ENCODE measurements at regions not wholly inside any gene's neighbourhood (a gene's known extent, or its start where the extent isn't known, plus 50 kb on each side); places are given as distances from the start of the nearest gene placed in this dataset.

DNA sequence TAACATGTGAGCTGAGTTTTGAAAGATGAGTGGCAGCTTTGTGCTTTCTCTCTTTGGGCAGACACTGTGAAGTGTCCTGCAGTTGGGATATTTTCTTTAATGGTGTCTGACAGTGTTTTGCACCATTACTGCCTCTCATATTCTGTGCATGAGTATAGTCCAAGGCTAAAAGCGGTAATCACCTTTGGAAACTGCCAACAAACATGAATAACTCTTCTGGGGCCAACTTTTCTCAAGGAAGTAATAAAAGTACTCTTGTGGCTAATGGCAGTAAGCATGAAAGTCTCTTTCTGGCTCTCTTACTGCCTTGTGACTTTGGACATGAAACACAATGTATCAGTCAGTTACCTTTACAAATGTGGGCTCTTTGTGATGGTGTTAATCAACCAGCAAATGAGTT lies 91.7 kb upstream of the SOX4 start:
- in situ Hi-C loops (cut with HindIII; ENCODE audit: low sequenced_read_pairs) = no loop called here
- TF ChIP-seq, protein P1, sequence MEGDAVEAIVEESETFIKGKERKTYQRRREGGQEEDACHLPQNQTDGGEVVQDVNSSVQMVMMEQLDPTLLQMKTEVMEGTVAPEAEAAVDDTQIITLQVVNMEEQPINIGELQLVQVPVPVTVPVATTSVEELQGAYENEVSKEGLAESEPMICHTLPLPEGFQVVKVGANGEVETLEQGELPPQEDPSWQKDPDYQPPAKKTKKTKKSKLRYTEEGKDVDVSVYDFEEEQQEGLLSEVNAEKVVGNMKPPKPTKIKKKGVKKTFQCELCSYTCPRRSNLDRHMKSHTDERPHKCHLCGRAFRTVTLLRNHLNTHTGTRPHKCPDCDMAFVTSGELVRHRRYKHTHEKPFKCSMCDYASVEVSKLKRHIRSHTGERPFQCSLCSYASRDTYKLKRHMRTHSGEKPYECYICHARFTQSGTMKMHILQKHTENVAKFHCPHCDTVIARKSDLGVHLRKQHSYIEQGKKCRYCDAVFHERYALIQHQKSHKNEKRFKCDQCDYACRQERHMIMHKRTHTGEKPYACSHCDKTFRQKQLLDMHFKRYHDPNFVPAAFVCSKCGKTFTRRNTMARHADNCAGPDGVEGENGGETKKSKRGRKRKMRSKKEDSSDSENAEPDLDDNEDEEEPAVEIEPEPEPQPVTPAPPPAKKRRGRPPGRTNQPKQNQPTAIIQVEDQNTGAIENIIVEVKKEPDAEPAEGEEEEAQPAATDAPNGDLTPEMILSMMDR (IDR thresholded peaks at IDR 0.05; ENCODE audit: low read depth, low read length) = no peak
- DNase-seq (ENCODE audit: low read depth, low spot score) = no peak
- no peak overlapping the region for H3K4me3 ChIP-seq (ENCODE audit: low read depth, low read length)

DNA sequence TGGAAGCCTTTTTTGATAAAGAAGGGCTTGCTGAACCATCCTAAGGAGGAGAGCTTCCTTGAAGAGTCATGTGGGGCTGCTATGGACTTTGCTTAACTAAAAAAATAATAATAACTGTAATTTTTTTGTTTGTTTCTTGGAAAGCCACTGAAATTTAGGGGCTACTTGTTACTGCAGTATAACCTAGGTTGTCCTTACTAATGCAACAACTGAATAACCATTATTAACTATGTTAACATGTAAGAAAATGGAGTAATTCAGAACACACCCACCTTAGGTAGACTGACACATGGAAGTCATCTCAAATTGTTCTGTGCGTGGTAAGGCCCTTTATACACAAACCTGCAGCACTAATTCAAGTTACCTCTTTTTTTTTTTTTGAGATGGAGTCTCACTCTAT lies 90.9 kb upstream of the SOX4 start:
- H3K4me3 ChIP-seq (ENCODE audit: low read depth, low read length) = no peak overlapping the region
- in situ Hi-C loops (cut with HindIII; ENCODE audit: low sequenced_read_pairs) = no loop called here
- DNase-seq (ENCODE audit: low read depth, low spot score) = no peak
- TF ChIP-seq, protein P1 (IDR thresholded peaks at IDR 0.05; ENCODE audit: low read depth, low read length) = no peak

DNA sequence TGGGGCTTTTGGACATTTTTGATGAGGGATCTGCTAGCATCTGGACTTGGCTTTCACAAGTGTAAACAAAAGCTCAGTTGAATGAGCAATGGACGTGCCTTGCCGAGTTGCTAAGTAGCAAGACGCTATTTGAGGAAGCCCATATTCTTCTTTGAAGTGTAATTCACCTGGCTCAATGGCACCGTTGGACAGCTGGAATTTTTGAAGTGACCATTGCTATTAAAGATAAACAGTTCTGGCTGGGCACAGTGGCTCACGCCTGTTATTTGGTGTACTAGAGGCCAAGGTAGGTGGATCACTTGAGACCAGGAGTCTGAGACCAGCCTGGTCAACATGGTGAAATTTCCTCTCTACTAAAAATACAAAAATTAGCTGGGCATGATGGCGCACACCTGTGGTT lies 88.8 kb upstream of the SOX4 start:
- no peak for DNase-seq (ENCODE audit: low read depth, low spot score)
- in situ Hi-C loops (cut with HindIII; ENCODE audit: low sequenced_read_pairs) = no loop called here
- TF ChIP-seq, protein P1 (IDR thresholded peaks at IDR 0.05; ENCODE audit: low read depth, low read length) = no peak
- no peak overlapping the region for H3K4me3 ChIP-seq (ENCODE audit: low read depth, low read length)

DNA sequence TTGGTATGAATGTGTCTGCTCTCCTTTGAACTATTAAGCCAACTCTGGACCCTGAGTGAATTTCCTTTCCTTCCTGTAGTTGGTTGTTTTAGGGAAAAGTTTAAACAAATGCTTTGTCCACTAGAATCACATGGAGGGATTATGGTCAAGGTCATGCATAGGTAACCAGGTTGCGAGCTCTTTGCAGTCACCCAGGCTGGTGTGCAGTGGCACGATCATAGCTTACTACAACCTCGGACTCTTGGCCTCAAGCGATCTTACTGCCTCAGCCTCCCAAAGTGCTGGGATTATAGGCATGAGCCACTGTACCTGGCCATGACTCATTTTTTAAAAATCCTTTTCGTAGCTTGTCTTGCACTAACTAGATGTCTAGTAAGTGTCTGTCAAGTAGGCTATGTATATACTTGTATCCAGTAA lies 88.0 kb upstream of the SOX4 start:
- H3K4me3 ChIP-seq (ENCODE audit: low read depth, low read length) = no peak overlapping the region
- TF ChIP-seq, protein P1 (IDR thresholded peaks at IDR 0.05; ENCODE audit: low read depth, low read length) = no peak
- DNase-seq (ENCODE audit: low read depth, low spot score) = no peak
- in situ Hi-C loops (cut with HindIII; ENCODE audit: low sequenced_read_pairs) = no loop called here

DNA sequence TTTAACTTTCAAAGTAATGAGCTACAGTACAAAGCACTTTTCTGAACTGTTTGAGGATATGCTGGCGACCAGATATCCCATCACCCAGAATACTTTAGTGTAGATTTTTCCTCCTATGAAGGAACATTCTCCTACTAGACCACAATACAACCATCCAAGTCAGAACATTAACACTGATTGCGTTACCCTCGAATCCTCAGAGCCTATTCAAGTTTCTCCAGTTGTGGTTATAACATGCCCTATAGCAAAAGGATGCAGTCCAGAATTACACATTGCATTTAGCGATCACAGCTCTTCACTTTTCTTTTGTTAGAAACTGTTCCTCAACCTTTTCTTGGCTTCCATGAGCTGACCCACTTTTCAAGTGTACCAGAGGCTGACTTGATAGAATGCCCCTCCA lies 87.4 kb upstream of the SOX4 start:
- no peak for DNase-seq (ENCODE audit: low read depth, low spot score)

DNA sequence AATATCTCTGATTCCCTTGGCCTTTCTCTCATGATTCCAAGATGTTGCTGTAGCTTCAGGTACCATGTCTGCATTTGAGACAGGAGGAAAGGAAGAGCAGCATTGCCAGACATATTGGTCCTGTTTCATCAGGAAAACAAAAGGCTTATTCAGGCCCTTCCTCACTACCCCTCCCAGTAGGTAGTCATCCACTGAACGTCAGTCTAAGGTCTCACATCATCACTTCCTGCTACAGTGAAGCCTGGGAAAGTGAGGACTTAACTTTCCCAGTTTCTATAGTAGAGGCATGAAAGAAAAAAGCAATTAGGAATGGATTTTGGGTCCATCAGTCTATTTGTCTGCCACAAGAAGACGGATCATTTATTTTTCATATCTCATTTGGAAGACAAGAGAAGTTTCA lies 85.7 kb upstream of the SOX4 start:
- TF ChIP-seq, protein P1 (IDR thresholded peaks at IDR 0.05; ENCODE audit: low read depth, low read length) = no peak
- in situ Hi-C loops (cut with HindIII; ENCODE audit: low sequenced_read_pairs) = no loop called here
- no peak overlapping the region for H3K4me3 ChIP-seq (ENCODE audit: low read depth, low read length)
- DNase-seq (ENCODE audit: low read depth, low spot score) = no peak

More for the DNA sequence above, 87.4 kb upstream of the SOX4 start:
- TF ChIP-seq, protein P1 (IDR thresholded peaks at IDR 0.05; ENCODE audit: low read depth, low read length) = no peak
- no peak overlapping the region for H3K4me3 ChIP-seq (ENCODE audit: low read depth, low read length)
- in situ Hi-C loops (cut with HindIII; ENCODE audit: low sequenced_read_pairs) = no loop called here

DNA sequence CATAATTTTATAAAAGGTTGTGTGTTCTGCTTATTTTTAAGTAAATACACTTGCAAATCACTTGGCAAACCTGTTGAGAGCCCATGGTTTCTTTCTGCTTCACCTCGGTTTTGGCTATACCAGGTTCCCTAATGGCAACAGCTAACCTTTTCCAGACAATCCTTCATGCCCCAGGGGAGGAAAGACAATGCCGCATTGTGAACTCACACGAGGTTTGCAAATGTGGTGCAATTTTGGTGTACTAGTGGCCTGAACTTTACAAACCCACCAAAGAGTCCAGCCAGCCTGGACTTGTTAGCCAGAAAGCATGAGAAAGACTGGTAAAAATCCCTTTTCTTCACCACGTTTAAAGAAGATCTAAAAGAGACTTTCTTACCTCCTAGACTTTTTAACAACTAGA lies 84.8 kb upstream of the SOX4 start:
- H3K4me3 ChIP-seq (ENCODE audit: low read depth, low read length) = no peak overlapping the region
- in situ Hi-C loops (cut with HindIII; ENCODE audit: low sequenced_read_pairs) = no loop called here
- no peak for DNase-seq (ENCODE audit: low read depth, low spot score)
- TF ChIP-seq, protein P1 (IDR thresholded peaks at IDR 0.05; ENCODE audit: low read depth, low read length) = no peak
